WTC11 (cell line): ENCODE measurements at regions not wholly inside any gene's neighbourhood (a gene's known extent, or its start where the extent isn't known, plus 50 kb on each side); places are given as distances from the start of the nearest gene placed in this dataset.

Experiments used
- ATF1 ChIP-seq: sonication (generic); formaldehyde crosslinking; IDR thresholded peaks from 2 replicates; pipeline ENCODE4 v1.8.1; 2023; ENCODE audit warnings: mild to moderate bottlenecking, moderate library complexity, missing genetic modification reagents
- ATF3 ChIP-seq: sonication (generic); formaldehyde crosslinking; conservative IDR thresholded peaks from 2 replicates; pipeline ENCODE4 v1.8.1; 2022; ENCODE audit warnings: mild to moderate bottlenecking, missing genetic modification reagents
- CBFB ChIP-seq: sonication (generic); formaldehyde crosslinking; IDR thresholded peaks from 2 replicates; pipeline ENCODE4 v1.8.1; 2022; ENCODE audit warnings: mild to moderate bottlenecking, low read depth, missing genetic modification reagents
- CREB1 ChIP-seq: sonication (generic); formaldehyde crosslinking; IDR thresholded peaks from 2 replicates; pipeline ENCODE4 v1.8.0; 2023; ENCODE audit warnings: mild to moderate bottlenecking, missing genetic modification reagents
- CREM ChIP-seq: sonication (generic); formaldehyde crosslinking; IDR thresholded peaks from 2 replicates; pipeline ENCODE4 v1.8.1; 2022; ENCODE audit warnings: mild to moderate bottlenecking, missing genetic modification reagents, moderate library complexity
- CTCF ChIP-seq: fragments of 200-600 bp; IDR thresholded peaks from 2 replicates; pipeline ENCODE4 v1.8.0; 2022; ENCODE audit warnings: antibody characterized with exemption
- FOXP1 ChIP-seq: sonication (generic); formaldehyde crosslinking; IDR thresholded peaks from 2 replicates; pipeline ENCODE4 v1.8.0; 2022; ENCODE audit warnings: missing genetic modification reagents, mild to moderate bottlenecking, moderate library complexity, borderline replicate concordance
- GABPB1 ChIP-seq: sonication (generic); formaldehyde crosslinking; IDR thresholded peaks from 2 replicates; pipeline ENCODE4 v1.8.1; 2023; ENCODE audit warnings: mild to moderate bottlenecking, missing genetic modification reagents
- HMGXB4 ChIP-seq: sonication (generic); formaldehyde crosslinking; IDR thresholded peaks from 2 replicates; pipeline ENCODE4 v1.8.1; 2023; ENCODE audit warnings: mild to moderate bottlenecking, moderate library complexity, missing genetic modification reagents
- MLX ChIP-seq: sonication (generic); formaldehyde crosslinking; IDR thresholded peaks from 2 replicates; pipeline ENCODE4 v1.8.1; 2023; ENCODE audit warnings: mild to moderate bottlenecking, missing genetic modification reagents, moderate library complexity
- MXD4 ChIP-seq: fragments of 250-450 bp; sonication (Bioruptor Pico); IDR thresholded peaks from 2 replicates; pipeline ENCODE4 v1.8.0; 2021; ENCODE audit warnings: mild to moderate bottlenecking, moderate library complexity, borderline replicate concordance
- TCF7 ChIP-seq: sonication (generic); formaldehyde crosslinking; IDR thresholded peaks from 2 replicates; pipeline ENCODE4 v1.8.0; 2022; ENCODE audit warnings: mild to moderate bottlenecking, low read depth, missing genetic modification reagents, moderate library complexity
- TEAD1 ChIP-seq: sonication (generic); formaldehyde crosslinking; IDR thresholded peaks from 2 replicates; pipeline ENCODE4 v1.8.0; 2022; ENCODE audit warnings: mild to moderate bottlenecking, missing genetic modification reagents

GRCh38 chr3:192062186-192062585 is 601.2 kb downstream of the PYDC2 start:
- TF ChIP-seq CTCF (no peak), CREB1 (CRISPR knock-in tag) (no peak), ATF3 (CRISPR knock-in tag) (no peak), TCF7 (CRISPR knock-in tag) (no peak), MLX (CRISPR knock-in tag) (no peak), TEAD1 (CRISPR knock-in tag) (no peak), FOXP1 (CRISPR knock-in tag) (no peak), ATF1 (CRISPR knock-in tag) (no peak), GABPB1 (CRISPR knock-in tag) (no peak), MXD4 (no peak), HMGXB4 (CRISPR knock-in tag) (no peak), CBFB (CRISPR knock-in tag) (no peak), CREM (CRISPR knock-in tag) (no peak)
